ENCODE measurements at regions not wholly inside any gene's neighbourhood (a gene's known extent, or its start where the extent isn't known, plus 50 kb on each side); places are given as distances from the start of the nearest gene placed in this dataset.

- Histone ChIP-seq H3K27ac (ENCODE audit: low read depth, low read length) (no peak overlapping the region), H3K4me3 (ENCODE audit: low read length) (no peak overlapping the region), H3K36me3 (ENCODE audit: control insufficient read depth in 2 of 3, insufficient read depth in 3 of 3, low read length in 3 of 3) (no peaks in the 10 kb centered on the region), H3K27me3 (ENCODE audit: control insufficient read depth in 2 of 2, insufficient read depth in 2 of 2, low read length in 2 of 2) (no peaks in the 10 kb centered on the region), H3K4me1 (ENCODE audit: control insufficient read depth in 2 of 2, insufficient read depth in 2 of 2, low read length in 2 of 2) (no peaks in the 10 kb centered on the region), H3K9me3 (ENCODE audit: control insufficient read depth in 2 of 3, low read length in 3 of 3) (no peaks in the 10 kb centered on the region)
- peaks cover 0 to 8% (median 0%) of the 10 kb centered on the region in 11 donors for H3K9me3 Mint-ChIP-seq
- intact Hi-C loops (cut with micrococcal nuclease), result no loop called here
- DNase-seq, result no peak
- peaks cover 0 to 1% (median 0%) of the 10 kb centered on the region in 7 donors for H3K4me1 Mint-ChIP-seq
- no peaks in the 10 kb centered on the region for H3K36me3 Mint-ChIP-seq
- peaks cover 0 to 4% (median 0%) of the 10 kb centered on the region in 5 donors for H3K27me3 Mint-ChIP-seq
- ChIA-PET POLR2A (no interaction called here), CTCF (no interaction called here)
- no peak overlapping the region for H3K4me3 Mint-ChIP-seq
- no peak for ATAC-seq
- no peak overlapping the region for H3K27ac Mint-ChIP-seq
These were observed 115.5 kb upstream of the ARPP21 start for GRCh38 chr3:35523838-35524237.

GRCh38 chr3:35524856-35525255 lies 114.5 kb upstream of the ARPP21 start:
- intact Hi-C loops (cut with micrococcal nuclease), result no loop called here
- H3K4me3 Mint-ChIP-seq, result no peak overlapping the region
- H3K4me1 Mint-ChIP-seq, result peaks cover 0 to 1% (median 0%) of the 10 kb centered on the region in 7 donors
- Histone ChIP-seq H3K27ac (ENCODE audit: low read depth, low read length) (no peak overlapping the region), H3K4me1 (ENCODE audit: control insufficient read depth in 2 of 2, insufficient read depth in 2 of 2, low read length in 2 of 2) (no peaks in the 10 kb centered on the region), H3K4me3 (ENCODE audit: low read length) (no peak overlapping the region), H3K9me3 (ENCODE audit: control insufficient read depth in 2 of 3, low read length in 3 of 3) (no peaks in the 10 kb centered on the region), H3K27me3 (ENCODE audit: control insufficient read depth in 2 of 2, insufficient read depth in 2 of 2, low read length in 2 of 2) (no peaks in the 10 kb centered on the region), H3K36me3 (ENCODE audit: control insufficient read depth in 2 of 3, insufficient read depth in 3 of 3, low read length in 3 of 3) (no peaks in the 10 kb centered on the region)
- DNase-seq (no peak), ATAC-seq (no peak)
- H3K9me3 Mint-ChIP-seq, result peaks cover 0 to 4% (median 0%) of the 10 kb centered on the region in 11 donors
- H3K27me3 Mint-ChIP-seq, result peaks cover 0 to 4% (median 0%) of the 10 kb centered on the region in 5 donors
- H3K36me3 Mint-ChIP-seq, result no peaks in the 10 kb centered on the region
- POLR2A ChIA-PET, result no interaction called here
- no peak overlapping the region for H3K27ac Mint-ChIP-seq
- CTCF ChIA-PET, result no interaction called here

GRCh38 chr3:35528728-35529127 lies 110.6 kb upstream of the ARPP21 start:
- Mint-ChIP-seq H3K9me3 (peaks cover 0 to 5% (median 0%) of the 10 kb centered on the region in 11 donors), H3K4me3 (no peak overlapping the region), H3K36me3 (no peaks in the 10 kb centered on the region), H3K27ac (no peak overlapping the region), H3K27me3 (peaks cover 0 to 4% (median 0%) of the 10 kb centered on the region in 5 donors), H3K4me1 (peaks cover 0 to 2% (median 0%) of the 10 kb centered on the region in 7 donors)
- CTCF ChIA-PET, result no interaction called here
- no peaks in the 10 kb centered on the region for H3K36me3 ChIP-seq (ENCODE audit: control insufficient read depth in 2 of 3, insufficient read depth in 3 of 3, low read length in 3 of 3)
- POLR2A ChIA-PET, result no interaction called here
- H3K27me3 ChIP-seq (ENCODE audit: control insufficient read depth in 2 of 2, insufficient read depth in 2 of 2, low read length in 2 of 2), result no peaks in the 10 kb centered on the region
- H3K4me3 ChIP-seq (ENCODE audit: low read length), result no peak overlapping the region
- H3K9me3 ChIP-seq (ENCODE audit: control insufficient read depth in 2 of 3, low read length in 3 of 3), result no peaks in the 10 kb centered on the region
- DNase-seq (no peak), ATAC-seq (no peak)
- no peaks in the 10 kb centered on the region for H3K4me1 ChIP-seq (ENCODE audit: control insufficient read depth in 2 of 2, insufficient read depth in 2 of 2, low read length in 2 of 2)
- intact Hi-C loops (cut with micrococcal nuclease), result no loop called here
- no peak overlapping the region for H3K27ac ChIP-seq (ENCODE audit: low read depth, low read length)

- POLR2A ChIA-PET, result no interaction called here
- intact Hi-C loops (cut with micrococcal nuclease), result no loop called here
- Histone ChIP-seq H3K27ac (ENCODE audit: low read depth, low read length) (no peak overlapping the region), H3K4me1 (ENCODE audit: control insufficient read depth in 2 of 2, insufficient read depth in 2 of 2, low read length in 2 of 2) (no peaks in the 10 kb centered on the region), H3K36me3 (ENCODE audit: control insufficient read depth in 2 of 3, insufficient read depth in 3 of 3, low read length in 3 of 3) (no peaks in the 10 kb centered on the region), H3K4me3 (ENCODE audit: low read length) (no peak overlapping the region), H3K27me3 (ENCODE audit: control insufficient read depth in 2 of 2, insufficient read depth in 2 of 2, low read length in 2 of 2) (no peaks in the 10 kb centered on the region), H3K9me3 (ENCODE audit: control insufficient read depth in 2 of 3, low read length in 3 of 3) (no peaks in the 10 kb centered on the region)
- no peak for DNase-seq
- Mint-ChIP-seq H3K27ac (no peak overlapping the region), H3K36me3 (no peaks in the 10 kb centered on the region), H3K27me3 (peaks cover 0 to 4% (median 0%) of the 10 kb centered on the region in 5 donors), H3K9me3 (peaks cover 0 to 5% (median 0%) of the 10 kb centered on the region in 11 donors), H3K4me1 (peaks cover 0 to 2% (median 0%) of the 10 kb centered on the region in 7 donors), H3K4me3 (no peak overlapping the region)
- CTCF ChIA-PET, result no interaction called here
- ATAC-seq, result no peak
These were observed 110.0 kb upstream of the ARPP21 start for GRCh38 chr3:35529337-35529736.

GRCh38 chr3:35537265-35537664 lies 102.1 kb upstream of the ARPP21 start:
- peaks cover 0 to 2% (median 0%) of the 10 kb centered on the region in 7 donors for H3K4me1 Mint-ChIP-seq
- H3K9me3 Mint-ChIP-seq, result peaks cover 0 to 5% (median 0%) of the 10 kb centered on the region in 11 donors
- no peak overlapping the region for H3K27ac Mint-ChIP-seq
- ATAC-seq (no peak), DNase-seq (no peak)
- H3K4me3 Mint-ChIP-seq, result no peak overlapping the region
- H3K27ac ChIP-seq (ENCODE audit: low read depth, low read length), result no peak overlapping the region
- H3K4me3 ChIP-seq (ENCODE audit: low read length), result no peak overlapping the region
- H3K36me3 ChIP-seq (ENCODE audit: control insufficient read depth in 2 of 3, insufficient read depth in 3 of 3, low read length in 3 of 3), result no peaks in the 10 kb centered on the region
- no peaks in the 10 kb centered on the region for H3K36me3 Mint-ChIP-seq
- no peaks in the 10 kb centered on the region for H3K27me3 ChIP-seq (ENCODE audit: control insufficient read depth in 2 of 2, insufficient read depth in 2 of 2, low read length in 2 of 2)
- no peaks in the 10 kb centered on the region for H3K27me3 Mint-ChIP-seq
- ChIA-PET POLR2A (no interaction called here), CTCF (no interaction called here)
- no peaks in the 10 kb centered on the region for H3K4me1 ChIP-seq (ENCODE audit: control insufficient read depth in 2 of 2, insufficient read depth in 2 of 2, low read length in 2 of 2)
- H3K9me3 ChIP-seq (ENCODE audit: control insufficient read depth in 2 of 3, low read length in 3 of 3), result no peaks in the 10 kb centered on the region
- intact Hi-C loops (cut with micrococcal nuclease), result no loop called here

GRCh38 chr3:35544976-35545375 lies 94.3 kb upstream of the ARPP21 start:
- no peaks in the 10 kb centered on the region for H3K4me1 ChIP-seq (ENCODE audit: control insufficient read depth in 2 of 2, insufficient read depth in 2 of 2, low read length in 2 of 2)
- H3K9me3 ChIP-seq (ENCODE audit: control insufficient read depth in 2 of 3, low read length in 3 of 3), result no peaks in the 10 kb centered on the region
- no peak for ATAC-seq
- CTCF ChIA-PET, result no interaction called here
- POLR2A ChIA-PET, result no interaction called here
- Mint-ChIP-seq H3K4me1 (no peaks in the 10 kb centered on the region), H3K4me3 (no peak overlapping the region), H3K36me3 (no peaks in the 10 kb centered on the region), H3K9me3 (peaks cover 0 to 9% (median 0%) of the 10 kb centered on the region in 11 donors), H3K27ac (no peak overlapping the region), H3K27me3 (no peaks in the 10 kb centered on the region)
- H3K36me3 ChIP-seq (ENCODE audit: control insufficient read depth in 2 of 3, insufficient read depth in 3 of 3, low read length in 3 of 3), result no peaks in the 10 kb centered on the region
- no peak overlapping the region for H3K4me3 ChIP-seq (ENCODE audit: low read length)
- H3K27me3 ChIP-seq (ENCODE audit: control insufficient read depth in 2 of 2, insufficient read depth in 2 of 2, low read length in 2 of 2), result no peaks in the 10 kb centered on the region
- H3K27ac ChIP-seq (ENCODE audit: low read depth, low read length), result no peak overlapping the region
- intact Hi-C loops (cut with micrococcal nuclease), result no loop called here
- no peak for DNase-seq

- H3K27me3 ChIP-seq (ENCODE audit: control insufficient read depth in 2 of 2, insufficient read depth in 2 of 2, low read length in 2 of 2), result no peaks in the 10 kb centered on the region
- DNase-seq (no peak), ATAC-seq (no peak)
- H3K9me3 ChIP-seq (ENCODE audit: control insufficient read depth in 2 of 3, low read length in 3 of 3), result no peaks in the 10 kb centered on the region
- no peak overlapping the region for H3K27ac ChIP-seq (ENCODE audit: low read depth, low read length)
- Mint-ChIP-seq H3K4me3 (no peak overlapping the region), H3K9me3 (peaks cover 0 to 9% (median 0%) of the 10 kb centered on the region in 11 donors), H3K27ac (no peak overlapping the region), H3K4me1 (no peaks in the 10 kb centered on the region), H3K36me3 (no peaks in the 10 kb centered on the region), H3K27me3 (no peaks in the 10 kb centered on the region)
- H3K36me3 ChIP-seq (ENCODE audit: control insufficient read depth in 2 of 3, insufficient read depth in 3 of 3, low read length in 3 of 3), result no peaks in the 10 kb centered on the region
- intact Hi-C loops (cut with micrococcal nuclease), result no loop called here
- CTCF ChIA-PET, result no interaction called here
- no peaks in the 10 kb centered on the region for H3K4me1 ChIP-seq (ENCODE audit: control insufficient read depth in 2 of 2, insufficient read depth in 2 of 2, low read length in 2 of 2)
- H3K4me3 ChIP-seq (ENCODE audit: low read length), result no peak overlapping the region
- POLR2A ChIA-PET, result no interaction called here
These were observed 89.6 kb upstream of the ARPP21 start for GRCh38 chr3:35549690-35550089.

Measured in naive thymus-derived CD4-positive, alpha-beta T cell (primary cell).